GM13976 (cell line): ENCODE measurements at regions not wholly inside any gene's neighbourhood (a gene's known extent, or its start where the extent isn't known, plus 50 kb on each side); places are given as distances from the start of the nearest gene placed in this dataset.

Experiments used
- DNase-seq: peaks from one replicate; pipeline ENCODE4 v3.0.0; 2012; ENCODE audit warnings: low spot score
- in situ Hi-C: fragments of 300-500 bp; cut with MboI; formaldehyde crosslinking; loops from one replicate; pipeline ENCODE4 v1.12.0; 2022; ENCODE audit warnings: low sequenced_read_pairs, mixed read lengths, inconsistent platforms; ENCODE audit not compliant: unreplicated experiment
- TF ChIP-seq, protein P1 (sequence below): IDR thresholded peaks from 2 replicates; pipeline ENCODE4 v1.5.1; 2012; ENCODE audit warnings: borderline replicate concordance, mild to moderate bottlenecking; ENCODE audit not compliant: insufficient read depth; ENCODE audit errors: extremely low read depth, missing control alignments, control extremely low read depth

DNA sequence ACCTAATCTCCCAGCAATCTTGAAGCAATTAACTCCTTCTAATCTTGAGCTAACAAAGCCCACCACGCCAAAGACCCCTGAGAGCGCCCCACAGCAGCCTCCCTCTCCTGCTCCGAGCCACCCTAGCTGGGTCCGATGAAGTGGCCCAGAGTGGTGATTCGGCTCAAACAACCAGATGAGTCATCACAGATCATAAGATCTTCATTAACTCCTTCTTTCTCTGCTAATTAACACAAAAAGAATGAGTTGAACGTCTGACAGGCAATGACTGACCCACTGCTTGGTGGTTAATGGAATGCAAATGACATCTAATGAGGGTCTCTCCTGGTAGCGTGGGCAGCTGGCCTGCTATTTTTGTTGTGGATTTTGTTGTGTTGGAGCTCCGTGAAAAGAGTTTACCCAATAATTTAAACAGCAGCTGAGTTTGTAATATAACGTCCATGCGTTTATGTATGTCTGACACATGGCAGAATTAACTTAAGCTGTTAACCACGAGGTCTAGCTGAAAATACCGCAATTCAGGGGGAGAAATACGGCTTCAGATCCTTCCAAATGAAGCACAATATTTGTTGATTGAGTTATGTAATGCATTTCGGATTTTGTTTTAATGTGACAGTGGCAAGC is 161.4 kb downstream of the RAB11FIP2 start:
- DNase-seq = no peak
- TF ChIP-seq, protein P1, sequence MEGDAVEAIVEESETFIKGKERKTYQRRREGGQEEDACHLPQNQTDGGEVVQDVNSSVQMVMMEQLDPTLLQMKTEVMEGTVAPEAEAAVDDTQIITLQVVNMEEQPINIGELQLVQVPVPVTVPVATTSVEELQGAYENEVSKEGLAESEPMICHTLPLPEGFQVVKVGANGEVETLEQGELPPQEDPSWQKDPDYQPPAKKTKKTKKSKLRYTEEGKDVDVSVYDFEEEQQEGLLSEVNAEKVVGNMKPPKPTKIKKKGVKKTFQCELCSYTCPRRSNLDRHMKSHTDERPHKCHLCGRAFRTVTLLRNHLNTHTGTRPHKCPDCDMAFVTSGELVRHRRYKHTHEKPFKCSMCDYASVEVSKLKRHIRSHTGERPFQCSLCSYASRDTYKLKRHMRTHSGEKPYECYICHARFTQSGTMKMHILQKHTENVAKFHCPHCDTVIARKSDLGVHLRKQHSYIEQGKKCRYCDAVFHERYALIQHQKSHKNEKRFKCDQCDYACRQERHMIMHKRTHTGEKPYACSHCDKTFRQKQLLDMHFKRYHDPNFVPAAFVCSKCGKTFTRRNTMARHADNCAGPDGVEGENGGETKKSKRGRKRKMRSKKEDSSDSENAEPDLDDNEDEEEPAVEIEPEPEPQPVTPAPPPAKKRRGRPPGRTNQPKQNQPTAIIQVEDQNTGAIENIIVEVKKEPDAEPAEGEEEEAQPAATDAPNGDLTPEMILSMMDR = no peak
- in situ Hi-C loops = no loop called here

DNA sequence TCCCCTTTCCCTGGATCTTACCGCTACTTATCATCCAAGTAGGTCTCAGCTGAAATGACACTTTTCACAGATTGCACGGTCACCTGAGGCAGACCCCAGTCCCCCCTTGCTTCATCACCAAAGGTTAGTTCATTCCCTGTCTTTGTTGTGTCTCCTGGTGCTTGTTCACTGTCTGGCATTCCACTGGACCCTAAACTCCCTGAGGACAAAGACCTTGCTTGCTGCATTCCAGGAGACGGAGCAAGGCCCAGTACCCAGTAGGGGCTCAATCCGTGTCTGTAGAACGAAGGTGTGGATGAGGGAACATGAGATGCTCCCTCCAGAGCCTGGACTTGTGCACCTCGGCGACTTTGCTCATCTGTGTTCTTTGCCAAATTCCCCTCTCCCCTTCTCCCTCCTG is 160.0 kb downstream of the RAB11FIP2 start:
- in situ Hi-C loops = no loop called here
- TF ChIP-seq, protein P1 = no peak
- no peak for DNase-seq

DNA sequence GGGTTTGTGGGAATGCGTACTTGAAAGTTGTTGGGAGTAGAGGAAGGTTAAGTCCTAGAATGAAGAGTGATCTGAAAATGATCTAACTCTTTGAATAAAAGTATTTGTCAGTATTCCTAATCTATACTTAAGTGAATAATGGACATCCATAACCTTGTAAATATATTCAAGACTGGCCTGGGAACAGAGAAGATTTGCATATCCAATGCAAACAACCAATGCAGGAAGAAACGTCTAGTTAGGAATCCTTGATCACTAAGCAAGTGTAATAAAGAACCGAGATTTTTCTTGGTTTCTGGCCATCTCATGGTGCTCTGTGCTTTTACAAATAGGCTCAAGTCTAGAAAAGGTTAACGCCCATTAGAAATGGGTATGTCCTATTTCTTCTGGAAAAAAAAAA is 157.1 kb downstream of the RAB11FIP2 start:
- TF ChIP-seq, protein P1 = no peak
- in situ Hi-C loops = no loop called here
- no peak for DNase-seq

DNA sequence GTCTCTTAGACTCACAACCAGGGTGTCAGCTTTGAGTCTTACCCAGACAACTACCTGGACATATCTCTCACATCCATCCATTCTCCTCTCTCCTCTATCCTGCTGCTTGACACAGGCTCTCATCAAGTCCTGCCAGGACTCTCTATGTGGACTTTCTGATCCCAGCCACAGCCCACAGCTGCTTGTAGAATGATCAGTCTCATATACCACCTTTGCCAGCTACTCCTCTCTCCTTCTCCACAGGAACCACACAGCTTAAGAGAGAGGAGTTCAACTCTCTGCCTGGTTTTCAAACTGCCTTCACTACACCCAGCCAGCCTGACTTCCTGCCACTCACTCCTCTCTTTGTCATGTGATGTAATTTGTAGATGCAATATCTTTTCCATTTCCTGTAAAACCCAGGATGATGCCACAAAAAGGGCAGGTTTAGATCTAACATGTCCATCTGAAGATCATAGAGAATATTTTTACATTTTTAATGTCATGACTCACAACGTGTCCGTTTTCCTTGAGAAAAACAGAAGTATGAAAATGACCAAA is 154.0 kb downstream of the RAB11FIP2 start:
- in situ Hi-C loops = no loop called here
- TF ChIP-seq, protein P1 = no peak
- no peak for DNase-seq

DNA sequence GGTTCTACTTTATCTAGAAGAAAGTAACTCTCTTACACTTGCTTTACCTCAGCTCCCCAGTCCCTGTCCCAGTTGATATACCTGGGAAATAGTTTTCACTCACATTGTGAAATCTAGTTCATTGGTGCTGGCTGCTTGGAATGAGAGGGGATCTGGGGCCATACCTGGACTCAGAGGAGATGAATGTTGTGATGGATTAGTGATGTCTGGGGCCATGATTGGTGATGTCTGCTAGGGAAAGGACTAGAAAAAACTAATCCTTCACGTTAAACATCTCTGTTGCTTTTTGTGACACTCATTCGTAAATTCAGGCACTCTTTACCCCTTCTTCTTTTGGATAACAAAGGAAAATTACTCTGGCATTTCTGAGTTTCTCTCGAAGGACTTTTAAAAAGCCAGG is 152.4 kb downstream of the RAB11FIP2 start:
- in situ Hi-C loops = no loop called here
- TF ChIP-seq, protein P1 = no peak
- no peak for DNase-seq

DNA sequence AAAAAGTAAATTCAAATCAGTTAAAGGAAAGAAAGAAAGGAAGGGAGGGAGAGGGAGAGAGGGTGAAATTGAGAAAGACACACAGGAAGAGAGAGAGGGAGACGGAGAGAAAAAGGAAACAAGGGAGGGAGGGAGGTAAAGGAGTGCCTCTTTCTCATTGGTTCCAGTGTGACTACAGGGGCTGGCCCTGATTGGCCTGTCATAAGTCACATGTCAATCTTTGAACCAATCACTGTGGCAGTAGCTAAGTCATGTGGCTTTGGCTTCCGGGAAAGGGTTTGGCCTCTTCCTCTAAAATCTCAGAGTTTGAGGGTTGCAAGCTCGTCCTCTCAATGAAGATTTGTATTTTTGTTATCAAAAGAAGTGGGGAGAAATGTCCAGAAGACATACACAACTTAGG is 150.2 kb downstream of the RAB11FIP2 start:
- in situ Hi-C loops = no loop called here
- DNase-seq = no peak
- TF ChIP-seq, protein P1 = no peak
